ENCODE measurements at regions not wholly inside any gene's neighbourhood (a gene's known extent, or its start where the extent isn't known, plus 50 kb on each side); places are given as distances from the start of the nearest gene placed in this dataset.

DNA sequence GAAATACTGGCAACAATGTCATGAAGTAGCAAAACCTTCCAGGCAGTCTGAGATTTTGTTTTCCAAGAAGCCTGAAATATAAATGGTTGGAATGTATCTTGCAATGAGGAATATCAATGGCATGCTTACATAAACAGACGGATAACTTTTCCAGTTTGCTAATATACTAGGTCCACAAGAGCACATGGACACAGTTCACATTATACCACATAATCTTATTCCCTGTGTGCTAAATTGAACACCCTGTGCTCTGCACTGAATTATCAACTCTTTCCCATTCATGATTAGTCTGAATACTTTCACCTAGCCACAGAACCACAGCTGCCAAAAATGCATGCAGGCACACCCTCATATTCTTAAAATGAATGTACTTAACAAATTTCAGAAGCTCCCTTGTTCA is 274.3 kb downstream of the COL12A1 start (continued):
- TF ChIP-seq, protein P1, sequence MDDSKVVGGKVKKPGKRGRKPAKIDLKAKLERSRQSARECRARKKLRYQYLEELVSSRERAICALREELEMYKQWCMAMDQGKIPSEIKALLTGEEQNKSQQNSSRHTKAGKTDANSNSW (CRISPR knock-in tag; IDR thresholded peaks at IDR 0.05; ENCODE audit: borderline replicate concordance) = no peak
- TF ChIP-seq KAT8 (CRISPR knock-in tag; IDR thresholded peaks at IDR 0.05) (no peak), RFXAP (CRISPR knock-in tag; IDR thresholded peaks at IDR 0.05; ENCODE audit: borderline replicate concordance) (no peak), SNAI1 (CRISPR knock-in tag; IDR thresholded peaks at IDR 0.05; ENCODE audit: borderline replicate concordance) (no peak)
- TF ChIP-seq, protein P2, sequence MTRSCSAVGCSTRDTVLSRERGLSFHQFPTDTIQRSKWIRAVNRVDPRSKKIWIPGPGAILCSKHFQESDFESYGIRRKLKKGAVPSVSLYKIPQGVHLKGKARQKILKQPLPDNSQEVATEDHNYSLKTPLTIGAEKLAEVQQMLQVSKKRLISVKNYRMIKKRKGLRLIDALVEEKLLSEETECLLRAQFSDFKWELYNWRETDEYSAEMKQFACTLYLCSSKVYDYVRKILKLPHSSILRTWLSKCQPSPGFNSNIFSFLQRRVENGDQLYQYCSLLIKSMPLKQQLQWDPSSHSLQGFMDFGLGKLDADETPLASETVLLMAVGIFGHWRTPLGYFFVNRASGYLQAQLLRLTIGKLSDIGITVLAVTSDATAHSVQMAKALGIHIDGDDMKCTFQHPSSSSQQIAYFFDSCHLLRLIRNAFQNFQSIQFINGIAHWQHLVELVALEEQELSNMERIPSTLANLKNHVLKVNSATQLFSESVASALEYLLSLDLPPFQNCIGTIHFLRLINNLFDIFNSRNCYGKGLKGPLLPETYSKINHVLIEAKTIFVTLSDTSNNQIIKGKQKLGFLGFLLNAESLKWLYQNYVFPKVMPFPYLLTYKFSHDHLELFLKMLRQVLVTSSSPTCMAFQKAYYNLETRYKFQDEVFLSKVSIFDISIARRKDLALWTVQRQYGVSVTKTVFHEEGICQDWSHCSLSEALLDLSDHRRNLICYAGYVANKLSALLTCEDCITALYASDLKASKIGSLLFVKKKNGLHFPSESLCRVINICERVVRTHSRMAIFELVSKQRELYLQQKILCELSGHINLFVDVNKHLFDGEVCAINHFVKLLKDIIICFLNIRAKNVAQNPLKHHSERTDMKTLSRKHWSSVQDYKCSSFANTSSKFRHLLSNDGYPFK (CRISPR knock-in tag; IDR thresholded peaks at IDR 0.05; ENCODE audit: borderline replicate concordance) = no peak

DNA sequence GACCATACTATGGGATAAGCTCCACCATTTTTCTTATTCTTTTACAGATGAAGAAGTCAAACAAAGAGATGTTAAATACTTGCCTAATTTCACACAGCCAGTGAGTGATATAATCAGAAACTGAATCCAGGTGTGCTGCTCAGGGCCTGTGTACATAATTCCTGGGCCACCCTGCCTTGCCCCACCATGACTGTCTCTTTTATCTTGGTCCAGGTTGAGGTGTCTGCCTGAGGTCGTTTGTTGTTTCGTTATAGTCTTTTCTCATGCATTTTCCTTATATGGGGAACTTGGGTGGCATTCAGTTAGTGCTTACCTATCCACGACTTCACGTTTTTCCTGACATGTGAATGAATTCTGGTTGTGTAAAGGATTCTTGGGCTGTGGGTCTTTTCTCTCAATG is 277.6 kb downstream of the COL12A1 start:
- Histone ChIP-seq H4K20me1 (ENCODE audit: insufficient read depth, low read length) (no peaks in the 10 kb centered on the region), H3K9me3 (ENCODE audit: low read length) (no peaks in the 10 kb centered on the region), H3K27me3 (ENCODE audit: control insufficient read depth in 1 of 2, insufficient read depth in 2 of 2, low read length in 2 of 2) (no peaks in the 10 kb centered on the region), H3K27ac (ENCODE audit: extremely low read length, insufficient read depth, low read length) (no peak overlapping the region), H3K4me1 (ENCODE audit: insufficient read depth, low read length) (peaks cover 11% of the 10 kb centered on the region; the same call in 1 of the 2 replicates), H3K79me2 (ENCODE audit: insufficient read depth, low read length) (no peaks in the 10 kb centered on the region), H2AFZ (ENCODE audit: low read length) (no peak overlapping the region), H3K9ac (ENCODE audit: insufficient read depth, low read depth, low read length) (no peak overlapping the region), H3K4me3 (replicated peaks in 1 of 3; ENCODE audit: insufficient read depth in 1 of 3, low read depth in 2 of 3, low read length in 3 of 3) (no peak overlapping the region), H3K4me2 (ENCODE audit: low read depth, low read length) (no peak overlapping the region), H3K36me3 (replicated peaks in 1 of 2; ENCODE audit: control insufficient read depth in 1 of 2, insufficient read depth in 2 of 2, low read length in 2 of 2) (no peaks in the 10 kb centered on the region)
- intact Hi-C loops (cut with micrococcal nuclease; ENCODE audit: unreplicated experiment) = no loop called here
- ChIA-PET POLR2A (no interaction called here), CTCF (ENCODE audit: low intra/inter-chr PET ratio, low total read pairs) (no interaction called here)
- DNase-seq (ENCODE audit: low spot score) (no peak), FAIRE-seq (no peak), ATAC-seq (no peak)
- in situ Hi-C loops (cut with HindIII; ENCODE audit: extremely low pct_ligation_motif_present, low pct_unique_long_range_greater_than_20kb) = no loop called here
- no TSS peak for BruUV-seq (replicated peaks)
- 0% methylated on average over 4 of the region's 4 CpGs for WGBS (ENCODE audit: low lambda C conversion rate)
- no peak for TF ChIP-seq MIER2 (CRISPR knock-in tag; IDR thresholded peaks at IDR 0.05)
- TF ChIP-seq ZNF598 (CRISPR knock-in tag; IDR thresholded peaks at IDR 0.05; ENCODE audit: borderline replicate concordance) = no peak
- TF ChIP-seq, protein P3, sequence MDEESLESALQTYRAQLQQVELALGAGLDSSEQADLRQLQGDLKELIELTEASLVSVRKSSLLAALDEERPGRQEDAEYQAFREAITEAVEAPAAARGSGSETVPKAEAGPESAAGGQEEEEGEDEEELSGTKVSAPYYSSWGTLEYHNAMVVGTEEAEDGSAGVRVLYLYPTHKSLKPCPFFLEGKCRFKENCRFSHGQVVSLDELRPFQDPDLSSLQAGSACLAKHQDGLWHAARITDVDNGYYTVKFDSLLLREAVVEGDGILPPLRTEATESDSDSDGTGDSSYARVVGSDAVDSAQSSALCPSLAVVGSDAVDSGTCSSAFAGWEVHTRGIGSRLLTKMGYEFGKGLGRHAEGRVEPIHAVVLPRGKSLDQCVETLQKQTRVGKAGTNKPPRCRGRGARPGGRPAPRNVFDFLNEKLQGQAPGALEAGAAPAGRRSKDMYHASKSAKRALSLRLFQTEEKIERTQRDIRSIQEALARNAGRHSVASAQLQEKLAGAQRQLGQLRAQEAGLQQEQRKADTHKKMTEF (CRISPR knock-in tag; IDR thresholded peaks at IDR 0.05) = no peak
- TF ChIP-seq, protein P4, sequence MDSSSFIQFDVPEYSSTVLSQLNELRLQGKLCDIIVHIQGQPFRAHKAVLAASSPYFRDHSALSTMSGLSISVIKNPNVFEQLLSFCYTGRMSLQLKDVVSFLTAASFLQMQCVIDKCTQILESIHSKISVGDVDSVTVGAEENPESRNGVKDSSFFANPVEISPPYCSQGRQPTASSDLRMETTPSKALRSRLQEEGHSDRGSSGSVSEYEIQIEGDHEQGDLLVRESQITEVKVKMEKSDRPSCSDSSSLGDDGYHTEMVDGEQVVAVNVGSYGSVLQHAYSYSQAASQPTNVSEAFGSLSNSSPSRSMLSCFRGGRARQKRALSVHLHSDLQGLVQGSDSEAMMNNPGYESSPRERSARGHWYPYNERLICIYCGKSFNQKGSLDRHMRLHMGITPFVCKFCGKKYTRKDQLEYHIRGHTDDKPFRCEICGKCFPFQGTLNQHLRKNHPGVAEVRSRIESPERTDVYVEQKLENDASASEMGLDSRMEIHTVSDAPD (CRISPR knock-in tag; IDR thresholded peaks at IDR 0.05) = no peak
- no peak for TF ChIP-seq HOXA5 (CRISPR knock-in tag; IDR thresholded peaks at IDR 0.05)
- TF ChIP-seq EHMT2 (IDR thresholded peaks at IDR 0.05; ENCODE audit: borderline replicate concordance, low read depth, low read length) = no peak
- no peak for TF ChIP-seq ZNF431 (CRISPR knock-in tag; IDR thresholded peaks at IDR 0.05; ENCODE audit: borderline replicate concordance, low read depth)
- no peak for TF ChIP-seq POLR2AphosphoS2 (IDR thresholded peaks at IDR 0.05; ENCODE audit: low read depth, low read length)
- TF ChIP-seq, protein P5, sequence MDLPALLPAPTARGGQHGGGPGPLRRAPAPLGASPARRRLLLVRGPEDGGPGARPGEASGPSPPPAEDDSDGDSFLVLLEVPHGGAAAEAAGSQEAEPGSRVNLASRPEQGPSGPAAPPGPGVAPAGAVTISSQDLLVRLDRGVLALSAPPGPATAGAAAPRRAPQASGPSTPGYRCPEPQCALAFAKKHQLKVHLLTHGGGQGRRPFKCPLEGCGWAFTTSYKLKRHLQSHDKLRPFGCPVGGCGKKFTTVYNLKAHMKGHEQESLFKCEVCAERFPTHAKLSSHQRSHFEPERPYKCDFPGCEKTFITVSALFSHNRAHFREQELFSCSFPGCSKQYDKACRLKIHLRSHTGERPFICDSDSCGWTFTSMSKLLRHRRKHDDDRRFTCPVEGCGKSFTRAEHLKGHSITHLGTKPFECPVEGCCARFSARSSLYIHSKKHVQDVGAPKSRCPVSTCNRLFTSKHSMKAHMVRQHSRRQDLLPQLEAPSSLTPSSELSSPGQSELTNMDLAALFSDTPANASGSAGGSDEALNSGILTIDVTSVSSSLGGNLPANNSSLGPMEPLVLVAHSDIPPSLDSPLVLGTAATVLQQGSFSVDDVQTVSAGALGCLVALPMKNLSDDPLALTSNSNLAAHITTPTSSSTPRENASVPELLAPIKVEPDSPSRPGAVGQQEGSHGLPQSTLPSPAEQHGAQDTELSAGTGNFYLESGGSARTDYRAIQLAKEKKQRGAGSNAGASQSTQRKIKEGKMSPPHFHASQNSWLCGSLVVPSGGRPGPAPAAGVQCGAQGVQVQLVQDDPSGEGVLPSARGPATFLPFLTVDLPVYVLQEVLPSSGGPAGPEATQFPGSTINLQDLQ (CRISPR knock-in tag; IDR thresholded peaks at IDR 0.05) = no peak

Data from HepG2 (cell line).